A549 (cell line): ENCODE measurements at regions not wholly inside any gene's neighbourhood (a gene's known extent, or its start where the extent isn't known, plus 50 kb on each side); places are given as distances from the start of the nearest gene placed in this dataset.

Experiments
- ATAC-seq, 2 experiments: fragments of 200-7000 bp in 1 of 2; fragments of >200 bp in 1 of 2; cut with Nextera tagmentation in 1 of 2; cut with Tn5 transposase in 1 of 2; 3 replicates each; pipeline versions ENCODE4 v1.8.0 to v1.9.1; 2018 to 2020; ENCODE audit warnings: mild to moderate bottlenecking in 1 of 2, moderate library complexity in 1 of 2
- CTCF ChIA-PET: fragments of 300-600 bp; sonication (Branson Sonifier 250); formaldehyde crosslinking; extraction: SDS; loops from one replicate; lab custom pipeline; 2021; ENCODE audit warnings: antibody characterized with exemption, inconsistent platforms; lab: Yijun Ruan, JAX
- POLR2A ChIA-PET: fragments of 350-600 bp; formaldehyde crosslinking; extraction: SDS; loops from one replicate; lab custom pipeline; 2021; ENCODE audit warnings: antibody characterized with exemption, inconsistent platforms; lab: Yijun Ruan, JAX
- DNase-seq, 2 experiments: peaks; one replicate each; pipeline versions ENCODE4 v3.0.0 to v3.0.0-alpha.2; 2011 to 2016; ENCODE audit warnings: low read depth in 1 of 2, low spot score in 1 of 2
- FAIRE-seq: peaks from 2 replicates; lab custom pipeline; 2011; peaks lifted over from hg19 to GRCh38; lab: Jason Lieb, UNC
- H3K27ac ChIP-seq, 2 experiments: fragments of >200 bp; sonication (Bioruptor Twin); formaldehyde crosslinking; 3 replicates each; pipeline ENCODE4 v1.5.1; 2016 to 2017
- H3K4me1 ChIP-seq: fragments of >200 bp; sonication (Bioruptor Twin); formaldehyde crosslinking; 3 replicates; pipeline ENCODE4 v1.6.1; 2016
- H3K4me2 ChIP-seq: fragments of >200 bp; sonication (Bioruptor Twin); formaldehyde crosslinking; 3 replicates; pipeline ENCODE4 v1.6.1; 2016
- H3K4me3 ChIP-seq: fragments of >200 bp; sonication (Bioruptor Twin); formaldehyde crosslinking; 3 replicates; pipeline ENCODE4 v1.5.1; 2016
- H3K9me3 ChIP-seq: fragments of >200 bp; sonication (Bioruptor Twin); formaldehyde crosslinking; 3 replicates; pipeline ENCODE4 v1.6.1; 2016
- CBX2 ChIP-seq: fragments of 200-600 bp; sonication (generic); IDR thresholded peaks from 2 replicates; pipeline ENCODE4 v1.6.1; 2016; ENCODE audit warnings: low read depth, mild to moderate bottlenecking, borderline replicate concordance
- CEBPB ChIP-seq, 2 experiments: fragments of >200 bp in 1 of 2; sonication (Bioruptor Twin) in 1 of 2; formaldehyde crosslinking in 1 of 2; IDR thresholded peaks; 2 replicates each; pipeline ENCODE4 v1.6.1; 2012 to 2016
- ELK1 ChIP-seq: fragments of 150-350 bp; IDR thresholded peaks from 2 replicates; pipeline ENCODE4 v1.6.1; 2014; ENCODE audit warnings: low read depth, mild to moderate bottlenecking, low read length
- ESRRA ChIP-seq: fragments of 150-350 bp; IDR thresholded peaks from 2 replicates; pipeline ENCODE4 v1.6.1; 2014; ENCODE audit warnings: mild to moderate bottlenecking, low read length, borderline replicate concordance
- FOSB ChIP-seq: fragments of 250-450 bp; sonication (Bioruptor Pico); IDR thresholded peaks from 2 replicates; pipeline ENCODE4 v1.5.0; 2020; ENCODE audit warnings: mild to moderate bottlenecking, moderate library complexity
- FOXS1 ChIP-seq: fragments of 250-450 bp; sonication (Bioruptor Pico); IDR thresholded peaks from 2 replicates; pipeline ENCODE4 v1.5.0; 2020; ENCODE audit warnings: mild to moderate bottlenecking, moderate library complexity
- GATA3 ChIP-seq: IDR thresholded peaks from 2 replicates; pipeline ENCODE4 v1.6.1; 2012; ENCODE audit warnings: borderline replicate concordance
- HDAC2 ChIP-seq: fragments of 200-600 bp; sonication (generic); IDR thresholded peaks from 2 replicates; pipeline ENCODE4 v1.6.1; 2016
- HEYL ChIP-seq: fragments of 250-450 bp; sonication (Bioruptor Pico); IDR thresholded peaks from 2 replicates; pipeline ENCODE4 v1.8.0; 2021; ENCODE audit warnings: mild to moderate bottlenecking, moderate library complexity
- HOXA7 ChIP-seq: fragments of 250-450 bp; sonication (Bioruptor Pico); IDR thresholded peaks from 2 replicates; pipeline ENCODE4 v1.5.0; 2020; ENCODE audit warnings: mild to moderate bottlenecking, moderate library complexity
- HOXB13 ChIP-seq: fragments of 250-450 bp; sonication (Bioruptor Pico); IDR thresholded peaks from 2 replicates; pipeline ENCODE4 v1.5.0; 2020; ENCODE audit warnings: low read depth, mild to moderate bottlenecking, moderate library complexity
- JUN ChIP-seq, 2 experiments: fragments of >200 bp; sonication (Bioruptor Twin); formaldehyde crosslinking; IDR thresholded peaks; 2 replicates in 1 of 2; 3 replicates in 1 of 2; pipeline ENCODE4 v1.6.1; 2016 to 2017
- KDM5A ChIP-seq: fragments of 200-600 bp; sonication (generic); IDR thresholded peaks from 2 replicates; pipeline ENCODE4 v1.6.1; 2016; ENCODE audit warnings: antibody characterized with exemption, mild to moderate bottlenecking
- MAX ChIP-seq: IDR thresholded peaks from 2 replicates; pipeline ENCODE4 v1.6.1; 2012
- MYC ChIP-seq: IDR thresholded peaks from 2 replicates; pipeline ENCODE4 v1.6.1; 2012; ENCODE audit warnings: mild to moderate bottlenecking, inconsistent platforms, low read length, improper control_type of control experiment, borderline replicate concordance
- NFE2L2 ChIP-seq: fragments of 150-350 bp; conservative IDR thresholded peaks from 2 replicates; pipeline ENCODE4 v1.6.1; 2014; ENCODE audit warnings: low read length
- PBX3 ChIP-seq: IDR thresholded peaks from 2 replicates; pipeline ENCODE4 v1.6.1; 2012
- PHF8 ChIP-seq: fragments of 200-600 bp; sonication (generic); IDR thresholded peaks from 2 replicates; pipeline ENCODE4 v1.6.1; 2016; ENCODE audit warnings: low read depth, mild to moderate bottlenecking, antibody characterized with exemption, moderate library complexity, borderline replicate concordance
- POLR2A ChIP-seq: IDR thresholded peaks from 2 replicates; pipeline ENCODE4 v1.6.1; 2012; ENCODE audit warnings: mild to moderate bottlenecking, low read length
- RAD21 ChIP-seq, 2 experiments: fragments of >200 bp in 1 of 2; sonication (Bioruptor Twin) in 1 of 2; formaldehyde crosslinking in 1 of 2; IDR thresholded peaks in 1 of 2; conservative IDR thresholded peaks in 1 of 2; 2 replicates in 1 of 2; 3 replicates in 1 of 2; pipeline ENCODE4 v1.6.1; 2012 to 2018; ENCODE audit warnings: inconsistent platforms in 1 of 2
- RFX5 ChIP-seq: fragments of 450-650 bp; IDR thresholded peaks from 2 replicates; pipeline ENCODE4 v1.7.1; 2014; ENCODE audit warnings: antibody characterized with exemption, mild to moderate bottlenecking, moderate library complexity
- RNF2 ChIP-seq: fragments of 200-600 bp; sonication (generic); IDR thresholded peaks from 2 replicates; pipeline ENCODE4 v1.6.1; 2016; ENCODE audit warnings: low read depth, mild to moderate bottlenecking, antibody characterized with exemption, moderate library complexity, borderline replicate concordance
- TFCP2L1 ChIP-seq: fragments of 250-450 bp; sonication (Bioruptor Pico); IDR thresholded peaks from 2 replicates; pipeline ENCODE4 v1.5.0; 2021; ENCODE audit warnings: mild to moderate bottlenecking
- ZC3H11A ChIP-seq: fragments of 450-650 bp; IDR thresholded peaks from 2 replicates; pipeline ENCODE4 v1.6.1; 2014; ENCODE audit warnings: antibody characterized with exemption, mild to moderate bottlenecking
- WGBS: methylation state at CpG from one replicate; pipeline ENCODE4 v1.1.6; 2017; ENCODE audit errors: missing lambda C conversion rate; 5-methylcytosine and 5-hydroxymethylcytosine counted together
- TF ChIP-seq, protein P1 (sequence below): fragments of 250-450 bp; sonication (Bioruptor Pico); IDR thresholded peaks from 2 replicates; pipeline ENCODE4 v1.5.0; 2020; ENCODE audit warnings: low read depth, mild to moderate bottlenecking, moderate library complexity
- TF ChIP-seq, protein P2 (sequence below): fragments of 250-450 bp; sonication (Bioruptor Pico); IDR thresholded peaks from 2 replicates; pipeline ENCODE4 v1.5.0; 2021; ENCODE audit warnings: mild to moderate bottlenecking, moderate library complexity, borderline replicate concordance

GRCh38 chr15:93656041-93656440, 567.0 kb upstream of the RGMA start:
- ATAC-seq (no peak), FAIRE-seq (no peak), DNase-seq (no peak)
- WGBS = 0% methylated on average over 2 of the region's 2 CpGs
- ChIA-PET CTCF (no interaction called here), POLR2A (no interaction called here)
- Histone ChIP-seq H3K4me1 (no peaks in the 10 kb centered on the region), H3K4me2 (no peak overlapping the region), H3K9me3 (no peaks in the 10 kb centered on the region), H3K4me3 (no peak overlapping the region), H3K27ac (no peak overlapping the region)
- TF ChIP-seq POLR2A = no peak
- no peak for TF ChIP-seq JUN (IDR thresholded peaks at IDR 0.05)

GRCh38 chr15:93649691-93650235, 560.8 kb upstream of the RGMA start:
- Histone ChIP-seq H3K4me3 (no peak overlapping the region), H3K4me1 (no peaks in the 10 kb centered on the region), H3K4me2 (no peak overlapping the region), H3K9me3 (no peaks in the 10 kb centered on the region), H3K27ac (no peak overlapping the region)
- no peak for ATAC-seq
- no peak for DNase-seq
- ChIA-PET CTCF (no interaction called here), POLR2A (no interaction called here)
- WGBS = 13% methylated on average over 6 of the region's 6 CpGs
- FAIRE-seq = no peak
- TF ChIP-seq MYC (no peak), TFCP2L1 (CRISPR knock-in tag) (no peak), FOSB (no peak), KDM5A (no peak), PHF8 (no peak), HOXA7 (CRISPR knock-in tag) (no peak)

GRCh38 chr15:93646193-93646592, 557.2 kb upstream of the RGMA start:
- 0% methylated on average over 2 of the region's 2 CpGs for WGBS
- ATAC-seq = no peak
- POLR2A ChIA-PET = no interaction called here

More at GRCh38 chr15:93646193-93646592, 557.2 kb upstream of the RGMA start:
- TF ChIP-seq NFE2L2 = no peak
- TF ChIP-seq RFX5 = no peak
- TF ChIP-seq RAD21 (conservative IDR thresholded peaks at IDR 0.05 in 1 of 2, IDR thresholded peaks at IDR 0.05 in 1 of 2) = no peak
- TF ChIP-seq PBX3 = no peak
- TF ChIP-seq FOXS1 (CRISPR knock-in tag) = no peak
- TF ChIP-seq ZC3H11A = no peak
- no peak for TF ChIP-seq RNF2
- TF ChIP-seq, protein P1, sequence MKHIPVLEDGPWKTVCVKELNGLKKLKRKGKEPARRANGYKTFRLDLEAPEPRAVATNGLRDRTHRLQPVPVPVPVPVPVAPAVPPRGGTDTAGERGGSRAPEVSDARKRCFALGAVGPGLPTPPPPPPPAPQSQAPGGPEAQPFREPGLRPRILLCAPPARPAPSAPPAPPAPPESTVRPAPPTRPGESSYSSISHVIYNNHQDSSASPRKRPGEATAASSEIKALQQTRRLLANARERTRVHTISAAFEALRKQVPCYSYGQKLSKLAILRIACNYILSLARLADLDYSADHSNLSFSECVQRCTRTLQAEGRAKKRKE (CRISPR knock-in tag) = no peak
- no peak for TF ChIP-seq HOXB13 (CRISPR knock-in tag)
- TF ChIP-seq CEBPB (IDR thresholded peaks at IDR 0.05) = no peak
- no peak for TF ChIP-seq ELK1
- TF ChIP-seq, protein P2, sequence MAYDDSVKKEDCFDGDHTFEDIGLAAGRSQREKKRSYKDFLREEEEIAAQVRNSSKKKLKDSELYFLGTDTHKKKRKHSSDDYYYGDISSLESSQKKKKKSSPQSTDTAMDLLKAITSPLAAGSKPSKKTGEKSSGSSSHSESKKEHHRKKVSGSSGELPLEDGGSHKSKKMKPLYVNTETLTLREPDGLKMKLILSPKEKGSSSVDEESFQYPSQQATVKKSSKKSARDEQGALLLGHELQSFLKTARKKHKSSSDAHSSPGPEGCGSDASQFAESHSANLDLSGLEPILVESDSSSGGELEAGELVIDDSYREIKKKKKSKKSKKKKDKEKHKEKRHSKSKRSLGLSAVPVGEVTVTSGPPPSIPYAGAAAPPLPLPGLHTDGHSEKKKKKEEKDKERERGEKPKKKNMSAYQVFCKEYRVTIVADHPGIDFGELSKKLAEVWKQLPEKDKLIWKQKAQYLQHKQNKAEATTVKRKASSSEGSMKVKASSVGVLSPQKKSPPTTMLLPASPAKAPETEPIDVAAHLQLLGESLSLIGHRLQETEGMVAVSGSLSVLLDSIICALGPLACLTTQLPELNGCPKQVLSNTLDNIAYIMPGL = no peak
- no peak for TF ChIP-seq MAX
- TF ChIP-seq HEYL = no peak
- TF ChIP-seq GATA3 = no peak
- TF ChIP-seq CBX2 = no peak
- TF ChIP-seq HDAC2 = no peak
- TF ChIP-seq MYC = no peak
- TF ChIP-seq ESRRA = no peak
- TF ChIP-seq PHF8 = no peak
- DNase-seq (no peak), FAIRE-seq (no peak)
- CTCF ChIA-PET = no interaction called here
- Histone ChIP-seq H3K4me1 (no peaks in the 10 kb centered on the region), H3K9me3 (no peaks in the 10 kb centered on the region), H3K4me3 (no peak overlapping the region), H3K27ac (no peak overlapping the region), H3K4me2 (no peak overlapping the region)
